ENCODE measurements at regions not wholly inside any gene's neighbourhood (a gene's known extent, or its start where the extent isn't known, plus 50 kb on each side); places are given as distances from the start of the nearest gene placed in this dataset.

DNA sequence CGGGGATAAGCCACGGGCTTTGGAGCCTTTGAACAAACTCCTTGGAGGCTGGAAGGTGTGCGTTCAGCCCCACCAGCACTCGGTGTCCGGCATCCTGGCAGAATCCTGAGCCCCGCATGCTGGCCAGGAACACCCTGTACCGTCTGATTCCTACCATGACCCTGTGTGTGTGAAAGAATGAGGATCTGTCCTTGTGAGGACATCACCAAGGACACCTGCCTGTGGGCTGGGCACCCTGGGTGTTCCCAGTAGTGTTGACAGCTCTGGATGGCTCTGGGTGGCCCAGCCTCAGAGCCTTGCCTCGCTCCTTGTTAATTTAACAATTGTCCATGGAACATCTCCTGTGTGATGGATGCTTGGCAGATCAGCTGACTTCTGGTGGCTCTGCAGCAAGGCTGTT lies 234.3 kb downstream of the QKI start:
- in situ Hi-C loops (cut with MboI; ENCODE audit: low sequenced_read_pairs in 4 of 4) = loop anchor here in 1 of 4 donors (25.0 kb wide), 1 partner anchor 1588 kb away; no protein-coding TSS in a partner anchor
- Histone ChIP-seq H3K27me3 (no peaks in the 10 kb centered on the region), H3K9me3 (no peaks in the 10 kb centered on the region), H3K27ac (no peak overlapping the region), H3K36me3 (no peaks in the 10 kb centered on the region), H3K4me3 (no peak overlapping the region), H3K4me1 (no peaks in the 10 kb centered on the region)
- no peak for DNase-seq
- ATAC-seq = no peak
- TF ChIP-seq, protein P1, sequence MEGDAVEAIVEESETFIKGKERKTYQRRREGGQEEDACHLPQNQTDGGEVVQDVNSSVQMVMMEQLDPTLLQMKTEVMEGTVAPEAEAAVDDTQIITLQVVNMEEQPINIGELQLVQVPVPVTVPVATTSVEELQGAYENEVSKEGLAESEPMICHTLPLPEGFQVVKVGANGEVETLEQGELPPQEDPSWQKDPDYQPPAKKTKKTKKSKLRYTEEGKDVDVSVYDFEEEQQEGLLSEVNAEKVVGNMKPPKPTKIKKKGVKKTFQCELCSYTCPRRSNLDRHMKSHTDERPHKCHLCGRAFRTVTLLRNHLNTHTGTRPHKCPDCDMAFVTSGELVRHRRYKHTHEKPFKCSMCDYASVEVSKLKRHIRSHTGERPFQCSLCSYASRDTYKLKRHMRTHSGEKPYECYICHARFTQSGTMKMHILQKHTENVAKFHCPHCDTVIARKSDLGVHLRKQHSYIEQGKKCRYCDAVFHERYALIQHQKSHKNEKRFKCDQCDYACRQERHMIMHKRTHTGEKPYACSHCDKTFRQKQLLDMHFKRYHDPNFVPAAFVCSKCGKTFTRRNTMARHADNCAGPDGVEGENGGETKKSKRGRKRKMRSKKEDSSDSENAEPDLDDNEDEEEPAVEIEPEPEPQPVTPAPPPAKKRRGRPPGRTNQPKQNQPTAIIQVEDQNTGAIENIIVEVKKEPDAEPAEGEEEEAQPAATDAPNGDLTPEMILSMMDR (IDR thresholded peaks at IDR 0.05 in 4 of 5, conservative IDR thresholded peaks at IDR 0.05 in 1 of 5) = no peak
- no peak for TF ChIP-seq POLR2A (IDR thresholded peaks at IDR 0.05)
- intact Hi-C loops (cut with DNase I; ENCODE audit: low total_unique reads) = no loop called here

DNA sequence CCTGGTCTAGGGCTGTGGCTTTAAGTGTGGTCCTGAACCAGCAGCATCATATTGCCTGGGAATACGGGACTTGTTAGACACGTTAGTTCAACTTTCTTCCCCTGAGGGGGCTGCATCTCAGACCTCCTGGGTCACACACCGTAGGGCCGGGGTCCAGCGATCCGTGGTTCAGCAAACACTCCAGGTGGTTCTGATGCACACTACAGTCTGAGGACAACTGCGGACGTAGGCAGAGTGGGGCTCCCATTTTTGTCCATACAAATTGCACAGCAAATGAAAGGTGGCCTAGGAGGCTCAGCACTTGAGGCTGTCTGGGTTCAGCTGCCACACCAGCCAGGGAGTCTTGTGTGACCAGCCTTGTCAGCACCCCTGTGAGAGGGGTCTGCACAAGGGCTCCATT lies 233.1 kb downstream of the QKI start:
- in situ Hi-C loops (cut with MboI; ENCODE audit: low sequenced_read_pairs in 4 of 4) = loop anchor here in 1 of 4 donors (25.0 kb wide), 1 partner anchor 1590 kb away; no protein-coding TSS in a partner anchor
- intact Hi-C loops (cut with DNase I; ENCODE audit: low total_unique reads) = no loop called here

DNA sequence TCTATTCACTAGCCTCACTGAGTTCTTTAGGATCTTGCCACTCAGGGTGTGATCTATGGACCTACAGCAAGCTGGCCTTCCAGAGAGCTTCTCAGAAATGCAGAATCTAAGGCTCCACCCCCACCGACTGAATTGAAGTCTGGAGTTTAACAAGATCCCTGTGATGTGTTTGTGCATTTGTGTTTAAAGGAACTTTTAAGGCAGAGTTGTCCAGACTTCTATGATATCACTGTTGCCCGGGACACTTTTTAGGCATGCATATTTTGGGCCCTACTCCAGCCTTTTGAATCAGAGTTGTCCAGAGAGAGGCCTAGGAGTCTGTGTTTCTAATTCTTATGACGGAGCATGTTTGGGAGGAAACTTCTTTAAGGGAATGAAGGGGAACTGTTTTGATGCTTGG lies 232.3 kb downstream of the QKI start:
- ATAC-seq (no peak), DNase-seq (no peak)
- in situ Hi-C loops (cut with MboI; ENCODE audit: low sequenced_read_pairs in 4 of 4) = loop anchor here in 1 of 4 donors (25.0 kb wide), 1 partner anchor 1590 kb away; no protein-coding TSS in a partner anchor
- Histone ChIP-seq H3K27ac (no peak overlapping the region), H3K36me3 (no peaks in the 10 kb centered on the region), H3K27me3 (no peaks in the 10 kb centered on the region), H3K4me3 (no peak overlapping the region), H3K4me1 (no peaks in the 10 kb centered on the region), H3K9me3 (no peaks in the 10 kb centered on the region)
- intact Hi-C loops (cut with DNase I; ENCODE audit: low total_unique reads) = no loop called here
- TF ChIP-seq POLR2A (IDR thresholded peaks at IDR 0.05) = no peak
- TF ChIP-seq, protein P1 (IDR thresholded peaks at IDR 0.05 in 4 of 5, conservative IDR thresholded peaks at IDR 0.05 in 1 of 5) = no peak

More for the DNA sequence above, 233.1 kb downstream of the QKI start:
- Histone ChIP-seq H3K36me3 (no peaks in the 10 kb centered on the region), H3K27ac (no peak overlapping the region), H3K9me3 (no peaks in the 10 kb centered on the region), H3K4me1 (no peaks in the 10 kb centered on the region), H3K27me3 (no peaks in the 10 kb centered on the region), H3K4me3 (no peak overlapping the region)
- ATAC-seq (no peak), DNase-seq (no peak)
- TF ChIP-seq, protein P1 (IDR thresholded peaks at IDR 0.05 in 4 of 5, conservative IDR thresholded peaks at IDR 0.05 in 1 of 5) = no peak
- no peak for TF ChIP-seq POLR2A (IDR thresholded peaks at IDR 0.05)

DNA sequence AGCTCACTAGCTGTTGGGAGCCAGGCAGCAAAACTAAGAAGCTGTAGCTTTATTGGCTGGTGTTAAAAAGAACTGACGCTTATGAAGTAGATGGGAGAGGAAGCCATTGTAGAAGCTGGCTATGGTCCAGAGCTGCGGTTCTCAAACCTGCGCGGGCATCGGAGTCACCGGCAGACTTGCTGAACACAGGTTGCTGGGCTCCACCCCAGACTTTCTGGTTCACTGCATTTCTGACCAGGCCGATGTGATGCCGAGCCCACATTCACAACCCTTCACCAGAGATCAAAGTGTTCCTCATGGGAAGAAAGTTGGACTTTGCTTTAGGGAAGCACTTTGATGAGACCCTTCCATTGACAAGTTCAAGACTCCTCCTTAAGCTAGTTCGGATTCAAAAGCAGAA lies 231.6 kb downstream of the QKI start:
- no peak for ATAC-seq
- intact Hi-C loops (cut with DNase I; ENCODE audit: low total_unique reads) = no loop called here
- no peak overlapping the region for H3K4me3 ChIP-seq
- no peak overlapping the region for H3K27ac ChIP-seq
- H3K4me1 ChIP-seq = no peaks in the 10 kb centered on the region
- no peaks in the 10 kb centered on the region for H3K9me3 ChIP-seq
- no peaks in the 10 kb centered on the region for H3K27me3 ChIP-seq
- DNase-seq = no peak
- in situ Hi-C loops (cut with MboI; ENCODE audit: low sequenced_read_pairs in 4 of 4) = loop anchor here in 1 of 4 donors (25.0 kb wide), 1 partner anchor 1591 kb away; no protein-coding TSS in a partner anchor
- TF ChIP-seq, protein P1 (IDR thresholded peaks at IDR 0.05 in 4 of 5, conservative IDR thresholded peaks at IDR 0.05 in 1 of 5) = no peak
- TF ChIP-seq POLR2A (IDR thresholded peaks at IDR 0.05) = no peak
- no peaks in the 10 kb centered on the region for H3K36me3 ChIP-seq

DNA sequence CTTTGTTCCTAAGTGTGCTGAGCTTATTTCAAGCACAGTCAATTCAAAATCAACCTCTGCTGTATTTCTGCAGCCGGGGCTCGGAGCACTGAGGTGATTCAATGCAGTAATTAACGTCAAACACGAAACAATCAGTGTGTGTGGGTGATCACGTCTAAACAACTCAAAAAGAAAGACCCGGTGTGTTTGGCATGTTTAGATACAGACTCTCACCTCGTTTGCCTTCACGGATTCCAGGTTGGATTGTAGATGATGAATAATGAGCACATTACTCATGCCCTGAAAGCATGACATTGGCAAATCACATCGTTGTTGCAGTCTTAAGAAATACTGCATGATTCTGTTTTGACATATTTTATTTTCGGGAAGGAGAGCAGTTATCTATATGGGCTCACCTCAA lies 231.0 kb downstream of the QKI start:
- DNase-seq = no peak

More for the DNA sequence above, 231.0 kb downstream of the QKI start:
- intact Hi-C loops (cut with DNase I; ENCODE audit: low total_unique reads) = no loop called here
- in situ Hi-C loops (cut with MboI; ENCODE audit: low sequenced_read_pairs in 4 of 4) = loop anchor here in 1 of 4 donors (25.0 kb wide), 1 partner anchor 1592 kb away; no protein-coding TSS in a partner anchor
- Histone ChIP-seq H3K4me3 (no peak overlapping the region), H3K36me3 (no peaks in the 10 kb centered on the region), H3K4me1 (no peaks in the 10 kb centered on the region), H3K27ac (no peak overlapping the region), H3K9me3 (no peaks in the 10 kb centered on the region), H3K27me3 (no peaks in the 10 kb centered on the region)
- no peak for TF ChIP-seq POLR2A (IDR thresholded peaks at IDR 0.05)
- TF ChIP-seq, protein P1 (IDR thresholded peaks at IDR 0.05 in 4 of 5, conservative IDR thresholded peaks at IDR 0.05 in 1 of 5) = no peak
- ATAC-seq = no peak

Data from gastrocnemius medialis (tissue), 4 donors.